SK-N-MC (cell line): ENCODE measurements at regions not wholly inside any gene's neighbourhood (a gene's known extent, or its start where the extent isn't known, plus 50 kb on each side); places are given as distances from the start of the nearest gene placed in this dataset.

ENCODE experiments used
- DNase-seq: peaks from one replicate; pipeline ENCODE4 v3.0.0-alpha.2; 2011; ENCODE audit warnings: low read depth, low spot score
- H3K27ac ChIP-seq: fragments of 200-600 bp; sonication (generic); 2 replicates; pipeline ENCODE4 v1.5.1; 2016; ENCODE audit warnings: mixed run types
- H3K36me3 ChIP-seq: fragments of 200-600 bp; sonication (generic); 2 replicates; pipeline ENCODE4 v1.6.1; 2017; ENCODE audit warnings: antibody characterized with exemption, low read length, mixed read lengths; ENCODE audit not compliant: insufficient read depth
- H3K4me3 ChIP-seq: fragments of 200-600 bp; sonication (generic); 2 replicates; pipeline ENCODE4 v1.5.1; 2016
- H3K9ac ChIP-seq: fragments of 200-600 bp; sonication (generic); 2 replicates; pipeline ENCODE4 v1.8.0; 2017; ENCODE audit warnings: mixed run types, mixed read lengths; ENCODE audit not compliant: insufficient read length
- H3K9me3 ChIP-seq: fragments of 200-600 bp; sonication (generic); 2 replicates; pipeline ENCODE4 v1.6.1; 2017; ENCODE audit warnings: low read depth, mild to moderate bottlenecking, antibody characterized with exemption, low read length, moderate library complexity, mixed read lengths
- EZH2 ChIP-seq: fragments of 200-600 bp; sonication (generic); IDR thresholded peaks from one replicate; pipeline ENCODE4 v1.6.1; 2017; ENCODE audit warnings: antibody characterized with exemption
- FOXP2 ChIP-seq: optimal IDR thresholded peaks from 2 replicates; pipeline ENCODE3; 2011; ENCODE audit warnings: mild to moderate bottlenecking, moderate library complexity; ENCODE audit not compliant: insufficient read depth; ENCODE audit errors: extremely low read length, control extremely low read depth
- POLR2AphosphoS5 ChIP-seq: IDR thresholded peaks from 2 replicates; pipeline ENCODE4 v1.6.1; 2012; ENCODE audit warnings: mild to moderate bottlenecking, low read depth, low read length, borderline replicate concordance

GRCh38 chr12:61894168-61894567, 366.0 kb upstream of the USP15 start:
- no peak overlapping the region for H3K27ac ChIP-seq
- no peaks in the 10 kb centered on the region for H3K36me3 ChIP-seq
- TF ChIP-seq POLR2AphosphoS5 (no peak), EZH2 (no peak), FOXP2 (no peak)
- no peak overlapping the region for H3K9ac ChIP-seq
- no peak for DNase-seq
- no peaks in the 10 kb centered on the region for H3K9me3 ChIP-seq
- no peak overlapping the region for H3K4me3 ChIP-seq

GRCh38 chr12:61896436-61896835, 363.8 kb upstream of the USP15 start:
- H3K9me3 ChIP-seq: no peaks in the 10 kb centered on the region
- no peaks in the 10 kb centered on the region for H3K36me3 ChIP-seq
- TF ChIP-seq POLR2AphosphoS5: no peak
- H3K27ac ChIP-seq: no peak overlapping the region
- no peak for DNase-seq
- no peak overlapping the region for H3K4me3 ChIP-seq
- no peak overlapping the region for H3K9ac ChIP-seq

GRCh38 chr12:61902403-61902802, 357.8 kb upstream of the USP15 start:
- no peaks in the 10 kb centered on the region for H3K36me3 ChIP-seq
- H3K9me3 ChIP-seq: no peaks in the 10 kb centered on the region
- no peak overlapping the region for H3K27ac ChIP-seq
- no peak for DNase-seq
- H3K4me3 ChIP-seq: no peak overlapping the region
- no peak for TF ChIP-seq FOXP2
- H3K9ac ChIP-seq: no peak overlapping the region

DNA sequence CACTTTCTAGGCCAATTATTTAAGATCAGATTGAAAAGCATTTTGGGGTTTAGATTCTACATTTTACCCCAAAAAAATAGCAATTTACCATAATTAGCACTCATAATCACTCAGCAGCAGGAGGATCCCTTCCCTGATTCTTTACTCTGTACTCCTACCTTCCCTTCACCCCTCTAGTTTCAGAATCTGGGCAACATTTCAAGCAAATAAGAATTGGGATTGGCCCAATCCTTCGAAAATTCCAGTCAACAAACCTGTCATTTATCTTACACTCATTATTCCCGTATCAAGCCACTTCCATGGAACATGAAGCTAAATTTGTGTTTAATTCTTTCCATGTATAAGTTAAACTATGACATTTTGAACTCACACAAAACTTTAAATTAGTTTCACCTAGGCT, 349.1 kb upstream of the USP15 start:
- no peak for DNase-seq
- no peak overlapping the region for H3K4me3 ChIP-seq
- H3K27ac ChIP-seq: no peak overlapping the region
- H3K36me3 ChIP-seq: no peaks in the 10 kb centered on the region
- no peak overlapping the region for H3K9ac ChIP-seq
- no peaks in the 10 kb centered on the region for H3K9me3 ChIP-seq
- no peak for TF ChIP-seq FOXP2
- no peak for TF ChIP-seq EZH2
- no peak for TF ChIP-seq POLR2AphosphoS5

DNA sequence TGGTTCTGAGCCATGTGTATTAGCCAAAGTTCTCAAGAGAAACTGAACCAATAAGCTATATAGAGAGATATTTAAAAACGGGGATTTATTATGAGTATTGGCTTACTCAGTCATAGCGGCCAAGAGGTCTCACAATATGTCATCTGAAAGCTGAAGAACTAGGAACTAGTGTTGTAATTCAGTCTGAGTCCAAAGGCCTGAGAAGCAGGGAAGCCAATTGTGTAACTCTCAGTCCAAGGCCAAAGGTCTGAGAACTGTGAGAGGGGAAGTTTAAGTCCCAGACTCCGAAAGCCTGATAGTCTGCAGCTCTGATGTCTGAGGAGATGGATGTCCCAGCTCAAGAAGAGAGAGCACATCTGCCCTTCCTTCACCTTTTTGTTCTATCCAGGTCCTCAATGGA, 344.8 kb upstream of the USP15 start:
- TF ChIP-seq FOXP2: no peak
- no peak for TF ChIP-seq POLR2AphosphoS5
- no peak for TF ChIP-seq EZH2
- Histone ChIP-seq H3K9me3 (no peaks in the 10 kb centered on the region), H3K36me3 (no peaks in the 10 kb centered on the region), H3K9ac (no peak overlapping the region), H3K27ac (no peak overlapping the region), H3K4me3 (no peak overlapping the region)
- DNase-seq: no peak

DNA sequence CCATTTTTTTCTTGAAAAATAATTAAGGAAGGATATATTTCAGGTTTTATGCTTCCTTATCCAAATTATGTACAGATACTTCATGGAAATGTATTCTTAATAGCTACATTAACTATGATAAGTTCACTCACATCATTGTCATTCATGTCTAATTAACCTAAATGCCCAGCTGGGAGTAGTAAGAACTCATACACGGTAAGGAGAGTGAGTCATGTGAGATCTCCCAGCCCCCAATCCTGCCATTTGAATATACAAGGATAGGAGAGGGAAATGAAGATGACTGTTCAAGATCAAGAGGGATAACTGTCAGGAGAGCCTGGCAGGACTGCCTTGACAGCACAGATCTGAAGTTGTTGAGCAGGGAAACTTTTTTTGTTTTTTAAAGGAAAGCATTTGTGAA, 343.4 kb upstream of the USP15 start:
- Histone ChIP-seq H3K4me3 (no peak overlapping the region), H3K9me3 (no peaks in the 10 kb centered on the region), H3K27ac (no peak overlapping the region), H3K9ac (no peak overlapping the region), H3K36me3 (no peaks in the 10 kb centered on the region)
- TF ChIP-seq EZH2 (no peak), POLR2AphosphoS5 (no peak), FOXP2 (no peak)
- DNase-seq: no peak

- Histone ChIP-seq H3K9ac (no peak overlapping the region), H3K27ac (no peak overlapping the region), H3K9me3 (no peaks in the 10 kb centered on the region), H3K4me3 (no peak overlapping the region), H3K36me3 (no peaks in the 10 kb centered on the region)
- no peak for TF ChIP-seq EZH2
- DNase-seq: no peak
Observed at GRCh38 chr12:61919686-61920085, 340.5 kb upstream of the USP15 start.

DNA sequence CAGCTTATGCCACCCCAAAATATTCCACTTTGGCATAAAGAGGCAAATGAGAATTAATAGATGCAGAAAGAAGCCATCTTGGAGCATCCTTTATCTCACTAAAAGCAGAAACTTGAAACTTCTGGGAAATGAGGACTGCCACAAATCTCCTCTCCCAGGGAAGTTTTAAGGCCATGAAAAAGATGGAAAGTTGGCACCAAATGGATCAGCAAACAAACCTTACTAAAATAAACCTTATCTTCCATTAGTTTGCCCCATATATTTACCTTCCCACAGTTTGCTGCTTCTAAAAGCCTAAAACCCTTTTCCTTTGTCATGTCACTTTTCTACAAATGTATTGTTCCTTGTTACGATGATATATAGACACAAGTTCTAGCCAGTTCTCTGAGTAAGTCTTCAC, 340.0 kb upstream of the USP15 start:
- H3K27ac ChIP-seq: no peak overlapping the region
- no peak for DNase-seq

GRCh38 chr12:61923152-61923551, 337.1 kb upstream of the USP15 start:
- no peak overlapping the region for H3K9ac ChIP-seq
- no peak for TF ChIP-seq FOXP2
- TF ChIP-seq EZH2: no peak
- TF ChIP-seq POLR2AphosphoS5: no peak
- DNase-seq: no peak

More for the DNA sequence above, 340.0 kb upstream of the USP15 start:
- Histone ChIP-seq H3K4me3 (no peak overlapping the region), H3K9ac (no peak overlapping the region), H3K9me3 (no peaks in the 10 kb centered on the region), H3K36me3 (no peaks in the 10 kb centered on the region)
- no peak for TF ChIP-seq EZH2
- TF ChIP-seq POLR2AphosphoS5: no peak
- TF ChIP-seq FOXP2: no peak

More at GRCh38 chr12:61923152-61923551, 337.1 kb upstream of the USP15 start:
- H3K9me3 ChIP-seq: no peaks in the 10 kb centered on the region
- H3K27ac ChIP-seq: no peak overlapping the region
- H3K36me3 ChIP-seq: no peaks in the 10 kb centered on the region
- H3K4me3 ChIP-seq: no peak overlapping the region
